HL-60/S4 treated with retinoic acid at 250 ng/mL for 4 days and 3 days (cell line): ENCODE measurements at regions not wholly inside any gene's neighbourhood (a gene's known extent, or its start where the extent isn't known, plus 50 kb on each side); places are given as distances from the start of the nearest gene placed in this dataset.

ENCODE experiments used
- in situ Hi-C: fragments of 300-500 bp; cut with MboI; formaldehyde crosslinking; loops from 2 replicates; pipeline ENCODE4 v1.7.0; 2022; ENCODE audit warnings: low sequenced_read_pairs

DNA sequence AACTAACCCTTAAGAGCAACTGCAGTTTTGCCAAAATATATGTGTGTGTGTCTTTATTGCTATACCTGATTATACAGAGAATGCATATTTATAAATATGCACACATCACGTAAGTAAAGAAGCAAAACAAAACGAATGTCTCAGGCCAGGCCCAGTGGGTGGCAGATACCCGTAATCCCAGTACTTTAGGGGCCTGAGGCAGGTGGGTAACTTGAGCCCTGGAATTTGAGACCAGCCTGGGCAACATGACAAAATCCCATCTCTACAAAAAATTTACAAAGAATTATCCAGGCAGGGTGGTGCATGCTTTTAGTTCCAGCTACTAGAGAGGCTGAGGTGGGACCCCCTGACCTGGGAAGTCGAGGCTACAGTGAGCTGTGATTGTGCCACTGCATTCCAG lies 745.3 kb downstream of the SATB2 start:
- in situ Hi-C loops = no loop called here

- in situ Hi-C loops = no loop called here
These were observed 746.3 kb downstream of the SATB2 start for GRCh38 chr2:198711484-198711883.

DNA sequence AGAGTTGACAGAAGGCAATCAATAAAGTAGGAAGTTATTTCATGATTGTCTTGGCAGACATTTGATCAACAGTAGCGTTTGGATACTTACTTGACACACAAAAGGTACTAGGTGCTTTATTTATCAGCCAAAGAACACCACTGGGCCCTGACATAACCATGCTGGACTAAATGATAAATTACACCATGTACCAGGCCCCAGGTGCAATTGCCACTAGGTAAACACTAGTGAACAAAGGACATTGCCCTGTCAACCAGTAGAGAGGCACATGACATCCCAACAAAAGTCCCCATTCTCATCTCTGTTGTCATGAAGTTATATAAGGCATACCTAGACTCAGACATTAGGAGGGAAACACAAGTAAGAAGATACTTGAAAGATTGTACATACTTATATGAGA lies 747.2 kb downstream of the SATB2 start:
- in situ Hi-C loops = no loop called here

- in situ Hi-C loops = no loop called here
These were observed 751.2 kb downstream of the SATB2 start for GRCh38 chr2:198706476-198707082.

- in situ Hi-C loops = no loop called here
These were observed 754.5 kb downstream of the SATB2 start for GRCh38 chr2:198703281-198703680.

GRCh38 chr2:198702796-198703195 lies 754.9 kb downstream of the SATB2 start:
- in situ Hi-C loops = no loop called here

DNA sequence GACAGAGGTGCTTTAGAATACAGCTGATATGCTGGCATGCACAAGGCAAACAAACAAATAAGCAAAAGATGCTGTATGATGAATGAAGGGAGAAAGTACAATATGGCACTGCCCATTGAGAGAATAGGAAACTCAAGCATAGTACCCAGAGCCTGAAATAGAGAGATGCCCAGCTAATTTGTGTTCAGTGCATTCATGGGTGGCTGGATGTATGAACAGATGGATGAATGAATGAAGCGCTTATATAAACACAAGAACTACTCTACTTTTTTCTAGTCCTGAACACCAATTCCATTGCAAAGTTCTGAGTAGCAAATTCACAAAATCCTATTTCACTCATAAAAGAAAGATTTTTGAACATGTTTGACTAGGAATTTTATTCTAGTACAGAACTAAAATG lies 756.3 kb downstream of the SATB2 start:
- in situ Hi-C loops = no loop called here

DNA sequence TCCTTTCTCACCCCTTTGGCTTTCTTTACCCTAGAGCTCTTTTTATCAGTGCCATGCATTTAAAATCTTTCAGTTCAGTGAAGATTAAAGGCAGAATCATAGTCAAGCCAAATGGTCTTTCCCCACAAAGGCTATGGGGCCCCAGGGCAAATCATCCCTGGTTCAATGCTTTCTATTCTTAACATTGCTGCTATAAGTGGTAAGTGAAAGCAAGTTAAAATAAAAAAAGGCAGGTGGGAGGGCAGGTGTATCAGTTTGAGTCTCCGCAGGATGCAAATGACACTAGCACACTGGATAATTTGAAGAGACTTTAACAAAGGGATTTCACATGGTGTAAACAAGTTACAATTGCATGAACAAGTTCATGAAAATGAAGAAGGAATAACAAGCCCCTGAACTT lies 757.4 kb downstream of the SATB2 start:
- in situ Hi-C loops = no loop called here

- in situ Hi-C loops = no loop called here
These were observed 759.5 kb downstream of the SATB2 start for GRCh38 chr2:198698230-198698629.

- in situ Hi-C loops = no loop called here
These were observed 759.9 kb downstream of the SATB2 start for GRCh38 chr2:198697794-198698193.

GRCh38 chr2:198697218-198697617 lies 760.5 kb downstream of the SATB2 start:
- in situ Hi-C loops = no loop called here

- in situ Hi-C loops = no loop called here
These were observed 761.9 kb downstream of the SATB2 start for GRCh38 chr2:198695879-198696278.

DNA sequence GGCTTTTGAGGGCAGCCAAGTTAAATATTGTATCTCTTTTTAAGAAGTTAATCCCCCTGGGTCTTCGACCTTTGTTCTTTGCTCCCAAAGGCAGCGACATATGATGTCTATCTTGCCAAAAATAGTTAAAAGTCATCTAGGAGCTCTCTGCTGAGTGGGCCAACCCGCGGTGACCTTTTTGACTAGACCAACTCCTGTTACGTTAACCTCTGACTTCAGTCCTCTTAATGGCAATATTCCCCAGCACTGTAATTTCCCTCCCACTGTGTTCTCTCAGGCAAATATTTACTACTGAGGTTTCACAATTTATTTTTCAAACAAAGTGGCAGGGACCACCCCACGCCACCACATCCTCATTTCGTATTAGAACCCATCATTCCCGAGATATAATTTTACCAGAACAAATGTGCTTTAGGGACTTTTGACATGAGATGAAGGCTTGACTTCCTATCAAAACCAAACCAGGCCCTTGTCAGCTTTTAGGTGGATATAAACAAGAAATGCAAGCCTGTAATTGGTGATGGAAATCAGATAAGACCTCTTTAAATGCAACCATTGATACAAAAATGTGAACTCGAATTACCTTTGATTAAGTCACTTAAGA lies 764.7 kb downstream of the SATB2 start:
- in situ Hi-C loops = no loop called here

GRCh38 chr2:198691236-198691635 lies 766.5 kb downstream of the SATB2 start:
- in situ Hi-C loops = no loop called here

DNA sequence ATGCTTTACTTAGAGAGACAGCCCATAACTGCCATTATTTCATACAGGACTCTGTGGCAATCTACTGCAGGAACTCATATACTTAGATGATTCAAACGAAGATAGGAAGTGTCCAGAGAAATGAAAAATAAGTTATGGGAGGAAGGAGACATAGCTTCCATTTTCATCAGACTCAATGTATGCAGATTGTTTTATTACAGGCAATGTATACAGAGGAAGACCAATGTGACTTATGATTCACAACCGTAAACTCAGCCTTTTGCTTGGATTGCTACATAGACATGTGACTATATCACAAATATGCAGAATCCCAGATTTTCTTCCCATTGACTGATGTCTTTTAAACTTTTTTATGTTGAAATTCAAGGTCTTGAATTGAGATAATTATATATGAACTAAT lies 793.4 kb downstream of the SATB2 start:
- in situ Hi-C loops = loop anchor here (25.0 kb wide), 1 partner anchor 823 kb away; no protein-coding TSS in a partner anchor

- in situ Hi-C loops = loop anchor here (25.0 kb wide), 1 partner anchor 824 kb away; no protein-coding TSS in a partner anchor
These were observed 794.8 kb downstream of the SATB2 start for GRCh38 chr2:198662905-198663304.

GRCh38 chr2:198660501-198660900 lies 797.2 kb downstream of the SATB2 start:
- in situ Hi-C loops = loop anchor here (25.0 kb wide), 1 partner anchor 827 kb away; no protein-coding TSS in a partner anchor

- in situ Hi-C loops = loop anchor here (25.0 kb wide), 1 partner anchor 828 kb away; no protein-coding TSS in a partner anchor
These were observed 798.5 kb downstream of the SATB2 start for GRCh38 chr2:198659096-198659870.

GRCh38 chr2:198657512-198658121 lies 800.1 kb downstream of the SATB2 start:
- in situ Hi-C loops = loop anchor here (25.0 kb wide), 1 partner anchor 830 kb away; no protein-coding TSS in a partner anchor

DNA sequence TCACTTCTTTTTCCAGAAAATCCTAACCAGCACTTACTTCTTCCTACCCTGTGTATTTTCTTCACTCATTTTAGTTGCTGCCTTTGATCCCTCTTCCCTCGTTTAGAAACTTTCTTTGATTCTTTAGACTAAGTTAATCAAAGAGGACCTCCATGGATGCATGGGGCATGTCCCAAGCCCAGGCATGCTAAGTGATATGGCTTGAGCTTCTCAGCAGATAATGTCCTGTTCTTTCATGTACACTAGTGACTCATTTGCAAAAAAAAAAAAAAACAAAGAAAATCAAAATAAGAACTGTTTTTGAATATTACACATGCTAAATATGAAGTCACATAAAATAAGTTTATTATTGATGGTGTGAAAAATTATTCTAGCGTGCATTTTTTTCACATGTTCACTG lies 800.9 kb downstream of the SATB2 start:
- in situ Hi-C loops = loop anchor here (25.0 kb wide), 1 partner anchor 830 kb away; no protein-coding TSS in a partner anchor

DNA sequence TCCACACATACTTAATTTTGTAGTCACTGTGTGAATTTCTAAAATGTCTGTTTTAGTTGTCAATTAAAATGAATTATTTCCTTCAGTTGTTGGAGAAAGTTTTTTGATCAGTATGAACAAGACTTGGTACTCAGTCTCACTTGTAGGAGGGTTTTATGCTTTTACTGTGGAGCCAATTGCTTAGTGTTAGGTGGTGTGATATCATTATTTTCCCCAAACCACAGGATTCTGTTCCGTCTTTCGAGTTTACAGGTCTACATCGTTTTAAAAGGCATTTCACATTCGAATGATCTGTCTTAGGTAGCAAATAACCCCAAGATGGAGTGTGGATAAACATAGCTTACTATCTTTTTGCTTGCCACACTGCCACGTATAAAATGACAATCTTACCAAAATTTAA lies 803.1 kb downstream of the SATB2 start:
- in situ Hi-C loops = loop anchor here (25.0 kb wide), 1 partner anchor 833 kb away; no protein-coding TSS in a partner anchor
